HT-29 (cell line): ENCODE measurements at regions not wholly inside any gene's neighbourhood (a gene's known extent, or its start where the extent isn't known, plus 50 kb on each side); places are given as distances from the start of the nearest gene placed in this dataset.
"Not testable (repeated sequence)": the region's sequence is repeated elsewhere in the genome, so short reads cannot be mapped to it uniquely, and the experiment has no call there.

ENCODE experiments used
- DNase-seq: peaks from one replicate; pipeline ENCODE4 v3.0.0-alpha.2; 2015; ENCODE audit warnings: low spot score

- DNase-seq, result no peak
Measured at GRCh38 chr17:77535435-77535834, 394.7 kb downstream of the SEC14L1 start.

GRCh38 chr17:77535892-77536291, 395.1 kb downstream of the SEC14L1 start:
- no peak for DNase-seq

- DNase-seq, result no peak
Measured at GRCh38 chr17:77537566-77537965, 396.8 kb downstream of the SEC14L1 start.

- DNase-seq, result no peak
Measured at GRCh38 chr17:77540531-77540930, 399.8 kb downstream of the SEC14L1 start.

- no peak for DNase-seq
Measured at GRCh38 chr17:77540975-77541374, 400.2 kb downstream of the SEC14L1 start.

- no peak for DNase-seq
Measured at GRCh38 chr17:77542011-77542410, 401.2 kb downstream of the SEC14L1 start.

GRCh38 chr17:77542551-77543490, 402.1 kb downstream of the SEC14L1 start:
- DNase-seq, result peak; percentile 88

- DNase-seq, result no peak
Measured at GRCh38 chr17:77543801-77544200, 403.0 kb downstream of the SEC14L1 start.

GRCh38 chr17:77544347-77545110, 403.8 kb downstream of the SEC14L1 start:
- DNase-seq, result no peak

GRCh38 chr17:77546772-77547241, 406.0 kb downstream of the SEC14L1 start:
- DNase-seq, result no peak

GRCh38 chr17:77548967-77549366, 408.2 kb downstream of the SEC14L1 start:
- DNase-seq, result no peak

GRCh38 chr17:77549726-77550366, 408.7 kb upstream of the TNRC6C start:
- DNase-seq, result no peak

GRCh38 chr17:77553459-77554066, 404.9 kb upstream of the TNRC6C start:
- no peak for DNase-seq

GRCh38 chr17:77555121-77555591, 403.3 kb upstream of the TNRC6C start:
- DNase-seq, result no peak

- DNase-seq, result peak; percentile 56
Measured at GRCh38 chr17:77555741-77556291, 402.7 kb upstream of the TNRC6C start.

- DNase-seq, result no peak
Measured at GRCh38 chr17:77556383-77557061, 402.0 kb upstream of the TNRC6C start.

GRCh38 chr17:77558846-77559626, 399.5 kb upstream of the TNRC6C start:
- no peak for DNase-seq

GRCh38 chr17:77560381-77560780, 398.1 kb upstream of the TNRC6C start:
- DNase-seq, result no peak

GRCh38 chr17:77560841-77561240, 397.7 kb upstream of the TNRC6C start:
- no peak for DNase-seq

GRCh38 chr17:77562361-77562760, 396.1 kb upstream of the TNRC6C start:
- not testable (repeated sequence) for DNase-seq
